ENCODE measurements at regions not wholly inside any gene's neighbourhood (a gene's known extent, or its start where the extent isn't known, plus 50 kb on each side); places are given as distances from the start of the nearest gene placed in this dataset.
"Not testable (repeated sequence)": the region's sequence is repeated elsewhere in the genome, so short reads cannot be mapped to it uniquely, and the experiment has no call there.

- no peak for DNase-seq
Observed at GRCh38 chr2:145402706-145403277, 882.9 kb upstream of the ZEB2 start.

- no peak for DNase-seq
Observed at GRCh38 chr2:145399131-145399530, 879.2 kb upstream of the ZEB2 start.

GRCh38 chr2:145394181-145394580, 874.3 kb upstream of the ZEB2 start:
- DNase-seq: no peak

GRCh38 chr2:145386973-145387372, 867.1 kb upstream of the ZEB2 start:
- DNase-seq: no peak

- no peak for DNase-seq
Observed at GRCh38 chr2:145383961-145384360, 864.0 kb upstream of the ZEB2 start.

- DNase-seq: no peak
Observed at GRCh38 chr2:145380436-145381017, 860.6 kb upstream of the ZEB2 start.

GRCh38 chr2:145379934-145380333, 860.0 kb upstream of the ZEB2 start:
- no peak for DNase-seq

- DNase-seq: no peak
Observed at GRCh38 chr2:145374165-145374564, 854.2 kb upstream of the ZEB2 start.

- not testable (repeated sequence) for DNase-seq
Observed at GRCh38 chr2:145367334-145367733, 847.4 kb upstream of the ZEB2 start.

GRCh38 chr2:145366341-145366740, 846.4 kb upstream of the ZEB2 start:
- no peak for DNase-seq

GRCh38 chr2:145360129-145360790, 840.3 kb upstream of the ZEB2 start:
- no peak for DNase-seq

GRCh38 chr2:145359561-145359960, 839.6 kb upstream of the ZEB2 start:
- no peak for DNase-seq

GRCh38 chr2:145356056-145356455, 836.1 kb upstream of the ZEB2 start:
- no peak for DNase-seq

- no peak for DNase-seq
Observed at GRCh38 chr2:145352484-145352883, 832.6 kb upstream of the ZEB2 start.

- DNase-seq: no peak
Observed at GRCh38 chr2:145351864-145352425, 832.0 kb upstream of the ZEB2 start.

- DNase-seq: no peak
Observed at GRCh38 chr2:145350011-145350410, 830.1 kb upstream of the ZEB2 start.

GRCh38 chr2:145344076-145344724, 824.3 kb upstream of the ZEB2 start:
- DNase-seq: no peak

GRCh38 chr2:145343287-145343686, 823.4 kb upstream of the ZEB2 start:
- DNase-seq: no peak

GRCh38 chr2:145341536-145341935, 821.6 kb upstream of the ZEB2 start:
- no peak for DNase-seq

GRCh38 chr2:145339646-145340045, 819.7 kb upstream of the ZEB2 start:
- no peak for DNase-seq

GRCh38 chr2:145332210-145332898, 812.4 kb upstream of the ZEB2 start:
- no peak for DNase-seq

- no peak for DNase-seq
Observed at GRCh38 chr2:145329971-145330370, 810.1 kb upstream of the ZEB2 start.

- DNase-seq: no peak
Observed at GRCh38 chr2:145325485-145325884, 805.6 kb upstream of the ZEB2 start.

All from GOT3 (cell line).